NCI-H526 treated with DMSO at 0.1 percent for 48 hours (cell line): ENCODE measurements at regions not wholly inside any gene's neighbourhood (a gene's known extent, or its start where the extent isn't known, plus 50 kb on each side); places are given as distances from the start of the nearest gene placed in this dataset.

Experiments used
- DNase-seq: peaks from one replicate; lab custom pipeline; 2025; lab: John Stamatoyannopoulos, UW

- no peak for DNase-seq
Measured at GRCh38 chr7:130897515-130898419, 163.8 kb upstream of the KLF14 start.

DNA sequence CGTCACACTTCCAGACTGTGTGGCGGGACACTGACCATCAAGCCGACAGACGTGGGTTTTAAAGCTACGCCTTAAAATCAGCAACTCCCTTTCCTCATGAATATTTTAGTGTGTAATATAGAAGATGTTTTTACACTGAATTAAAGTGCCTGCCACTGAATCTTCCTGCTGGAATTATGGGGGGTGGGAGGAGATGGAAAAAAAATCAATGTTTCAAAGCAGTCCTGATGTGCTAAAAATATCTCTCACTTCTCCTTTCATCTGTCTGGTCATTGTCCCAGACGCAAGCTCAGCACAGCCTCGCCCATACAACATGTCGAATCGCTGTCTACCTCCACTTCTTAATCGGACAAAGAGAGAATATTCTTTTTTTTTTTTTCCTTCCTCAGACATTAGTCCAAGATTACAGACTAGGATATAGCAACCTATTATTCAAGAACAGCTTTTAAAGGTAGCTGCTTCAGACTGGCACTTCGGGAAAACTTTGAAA, 165.1 kb upstream of the KLF14 start:
- no peak for DNase-seq

- DNase-seq: peak; percentile 38
Measured at GRCh38 chr7:130899638-130900401, 165.8 kb upstream of the KLF14 start.

DNA sequence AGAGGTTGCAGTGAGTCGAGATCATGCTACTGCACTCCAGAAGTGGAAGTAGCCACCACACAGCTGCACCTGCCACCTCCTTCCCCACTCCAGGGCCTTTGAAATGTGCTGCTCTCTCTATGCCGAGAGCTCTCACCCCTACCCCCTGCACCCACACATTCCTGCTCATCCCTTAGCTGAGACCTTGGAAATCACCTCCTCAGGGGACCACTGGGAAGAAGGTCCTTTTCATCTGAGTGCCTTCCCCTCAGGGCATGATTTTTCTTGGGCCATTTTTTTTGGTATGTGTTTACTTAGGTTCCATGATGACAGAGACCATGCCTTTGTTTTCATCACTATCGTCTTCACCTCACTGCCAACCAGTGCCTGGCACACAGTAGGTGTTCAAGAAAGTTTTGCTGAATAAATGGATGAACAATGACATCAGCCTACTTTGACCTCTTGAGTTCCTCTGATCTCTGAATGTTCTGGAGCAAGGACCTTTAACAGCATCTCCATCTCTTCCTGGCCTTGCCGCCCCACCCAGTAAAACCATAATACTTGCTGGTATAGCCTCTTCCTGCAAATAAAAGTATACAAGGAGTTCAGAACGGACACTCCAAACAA, 166.6 kb upstream of the KLF14 start:
- DNase-seq: no peak

DNA sequence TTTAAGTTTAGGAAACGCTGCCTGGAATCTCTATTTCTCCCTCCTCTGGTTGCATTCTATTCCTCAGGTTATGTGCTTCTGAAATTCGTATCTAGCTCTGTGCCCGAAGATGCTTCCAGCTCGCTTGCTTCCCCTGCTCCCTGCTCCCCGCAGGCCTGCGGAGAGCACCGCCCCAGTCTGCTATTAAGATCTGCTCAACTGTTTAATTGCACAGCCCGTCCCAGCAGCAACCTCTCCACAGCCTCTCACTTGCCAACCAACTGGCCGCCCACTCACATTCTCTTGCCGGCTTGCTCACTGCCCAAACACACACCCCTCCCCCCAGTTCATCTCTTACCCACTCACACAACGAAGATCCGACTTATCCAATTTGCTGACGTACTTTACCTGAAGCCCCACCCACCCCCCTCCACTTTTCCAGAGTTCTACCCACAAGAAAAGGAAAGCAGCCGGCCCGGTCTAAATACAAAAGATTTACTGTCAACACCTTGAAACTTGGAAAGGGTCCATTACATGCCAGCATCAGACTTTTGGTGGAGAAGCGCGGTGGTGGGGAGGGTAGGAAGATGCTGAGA, 167.3 kb upstream of the KLF14 start:
- DNase-seq: no peak

GRCh38 chr7:130902755-130903357, 168.8 kb upstream of the KLF14 start:
- DNase-seq: no peak

DNA sequence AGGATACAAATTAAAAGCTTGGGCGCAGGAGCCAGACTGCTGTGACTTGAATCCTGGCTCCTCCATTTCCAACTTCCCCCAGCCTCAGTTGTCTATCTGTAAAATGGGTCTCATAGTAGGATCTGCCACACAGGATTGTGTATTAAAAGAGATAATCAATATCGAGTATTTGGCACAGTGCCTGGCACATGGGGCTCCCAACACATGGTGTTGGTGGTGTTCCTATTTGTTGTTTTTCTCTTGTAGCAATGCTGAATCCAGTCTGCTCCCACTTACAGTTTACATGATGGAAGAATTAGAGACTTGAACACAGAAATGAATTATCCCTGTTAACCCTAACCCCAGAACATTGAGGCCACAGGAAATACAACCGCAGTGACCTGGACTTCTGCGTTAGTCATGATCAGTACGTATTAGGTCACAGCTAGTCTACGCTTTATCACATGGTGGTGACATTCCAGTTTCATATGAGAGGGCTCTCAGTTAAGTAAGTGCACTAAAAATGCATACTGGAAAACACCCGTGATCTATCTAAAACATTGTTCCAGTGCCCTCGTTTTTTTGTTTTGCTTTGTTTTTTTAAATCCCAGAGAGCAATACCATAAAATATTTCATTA, 169.5 kb upstream of the KLF14 start:
- DNase-seq: no peak

- no peak for DNase-seq
Measured at GRCh38 chr7:130904031-130904757, 170.2 kb upstream of the KLF14 start.

DNA sequence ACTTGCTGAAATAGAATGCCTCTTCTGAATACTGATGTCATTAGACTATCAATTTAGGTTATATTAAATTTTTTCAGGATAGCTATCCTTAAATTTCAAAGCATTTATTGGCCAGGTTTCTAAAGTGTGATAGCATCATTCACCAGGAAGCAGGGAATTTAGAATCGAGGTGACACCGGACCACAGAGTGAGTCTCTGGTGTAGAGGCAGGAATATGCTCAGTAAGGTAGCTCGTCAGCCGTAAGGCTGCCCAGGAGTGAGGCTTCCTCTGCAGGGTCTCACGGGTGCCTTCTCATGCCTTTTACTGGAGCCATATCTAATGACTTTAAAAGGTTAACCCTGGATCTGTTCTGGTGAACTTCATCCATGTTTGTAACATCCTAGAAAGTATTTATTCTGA, 170.8 kb upstream of the KLF14 start:
- no peak for DNase-seq

DNA sequence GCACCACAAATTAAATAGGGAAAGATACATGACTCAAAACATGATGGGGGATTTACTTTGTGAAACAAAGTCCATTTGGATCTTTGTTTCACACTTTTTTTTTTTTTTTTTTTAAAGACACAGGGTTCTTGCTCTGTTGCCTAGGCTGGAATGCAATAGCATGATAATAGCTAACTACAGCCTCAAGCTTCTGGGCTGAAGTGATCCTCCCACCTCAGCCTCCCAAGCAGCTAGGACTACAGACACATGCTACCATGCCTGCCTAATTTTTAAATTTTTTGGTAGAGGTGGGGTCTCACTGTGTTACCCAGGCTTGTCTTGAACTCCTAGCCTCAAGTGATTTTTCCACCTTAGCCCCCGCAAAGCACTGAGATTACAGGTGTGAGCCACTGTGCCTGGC, 172.6 kb upstream of the KLF14 start:
- no peak for DNase-seq

- DNase-seq: no peak
Measured at GRCh38 chr7:130907439-130907838, 173.4 kb upstream of the KLF14 start.

GRCh38 chr7:130908345-130909160, 174.5 kb upstream of the KLF14 start:
- DNase-seq: no peak

- DNase-seq: no peak
Measured at GRCh38 chr7:130909161-130909836, 175.3 kb upstream of the KLF14 start.

- no peak for DNase-seq
Measured at GRCh38 chr7:130909881-130910672, 176.1 kb upstream of the KLF14 start.

GRCh38 chr7:130910949-130911944, 177.2 kb upstream of the KLF14 start:
- DNase-seq: peak; percentile 21

DNA sequence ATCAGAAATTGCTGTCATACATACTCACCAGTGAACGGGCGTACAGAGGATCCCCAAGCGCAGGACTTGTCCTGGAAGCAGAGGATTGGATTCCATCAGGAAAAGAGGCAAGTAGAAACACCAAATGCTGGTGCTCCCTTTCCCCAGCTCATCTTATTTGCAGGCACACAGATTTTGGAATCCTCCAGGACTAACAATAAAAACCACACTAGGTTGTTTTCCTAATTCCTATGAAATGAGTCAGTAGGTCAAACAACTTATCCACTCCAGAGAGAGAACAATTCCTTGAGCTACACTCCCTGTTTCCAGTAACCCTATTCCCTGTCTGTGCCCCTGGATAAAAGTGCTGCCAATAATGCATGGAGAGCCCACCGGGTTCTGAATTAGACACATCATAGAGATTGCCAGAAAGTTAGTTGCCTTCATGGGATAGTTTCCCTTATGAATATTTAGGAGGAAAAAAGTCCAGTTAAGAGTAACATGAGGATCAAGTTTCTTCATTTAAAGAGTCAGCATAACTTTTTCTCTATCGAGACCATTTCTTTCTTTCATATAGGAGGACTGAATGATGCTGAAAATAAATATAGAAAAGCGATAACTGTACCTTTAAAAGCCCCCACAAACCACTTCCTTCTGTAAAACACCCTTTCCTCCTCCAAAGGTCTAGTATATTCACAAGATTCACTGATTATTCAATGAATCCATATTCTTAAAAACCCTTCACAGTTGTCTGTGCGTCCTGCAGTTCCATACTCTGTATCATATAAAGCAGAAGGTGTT, 178.3 kb upstream of the KLF14 start:
- no peak for DNase-seq
